MM.1S (cell line): ENCODE measurements at regions not wholly inside any gene's neighbourhood (a gene's known extent, or its start where the extent isn't known, plus 50 kb on each side); places are given as distances from the start of the nearest gene placed in this dataset.

Experiments
- EZH2 ChIP-seq: fragments of 300-600 bp; sonication (generic); optimal IDR thresholded peaks from 2 replicates; pipeline ENCODE3; 2017; ENCODE audit warnings: low read depth, mild to moderate bottlenecking, antibody characterized with exemption, low read length, mixed read lengths
- TF ChIP-seq, protein P1 (sequence below): fragments of 300-600 bp; sonication (generic); IDR thresholded peaks from 2 replicates; pipeline ENCODE4 v1.5.1; 2016; ENCODE audit warnings: antibody characterized with exemption, low read length, mixed read lengths

DNA sequence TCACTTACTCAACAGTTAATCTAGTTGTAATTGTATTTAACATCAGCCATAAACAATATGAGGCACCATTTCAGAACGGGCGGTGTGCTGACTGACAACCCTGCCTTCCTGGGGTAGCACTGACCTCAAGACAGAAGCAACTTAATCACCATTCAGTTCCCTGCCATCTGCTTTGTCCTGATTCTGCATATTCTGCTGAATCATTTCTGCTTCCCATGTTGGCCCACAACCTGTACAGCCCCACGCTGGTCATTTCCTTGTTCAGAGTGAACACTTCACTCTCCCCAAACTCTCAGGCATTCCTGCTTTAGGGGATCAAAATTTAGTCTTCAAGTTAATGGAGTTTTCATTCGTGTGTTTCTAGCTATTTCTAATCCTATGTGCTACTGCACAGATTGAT is 132.3 kb upstream of the ZBED5 start:
- TF ChIP-seq, protein P1, sequence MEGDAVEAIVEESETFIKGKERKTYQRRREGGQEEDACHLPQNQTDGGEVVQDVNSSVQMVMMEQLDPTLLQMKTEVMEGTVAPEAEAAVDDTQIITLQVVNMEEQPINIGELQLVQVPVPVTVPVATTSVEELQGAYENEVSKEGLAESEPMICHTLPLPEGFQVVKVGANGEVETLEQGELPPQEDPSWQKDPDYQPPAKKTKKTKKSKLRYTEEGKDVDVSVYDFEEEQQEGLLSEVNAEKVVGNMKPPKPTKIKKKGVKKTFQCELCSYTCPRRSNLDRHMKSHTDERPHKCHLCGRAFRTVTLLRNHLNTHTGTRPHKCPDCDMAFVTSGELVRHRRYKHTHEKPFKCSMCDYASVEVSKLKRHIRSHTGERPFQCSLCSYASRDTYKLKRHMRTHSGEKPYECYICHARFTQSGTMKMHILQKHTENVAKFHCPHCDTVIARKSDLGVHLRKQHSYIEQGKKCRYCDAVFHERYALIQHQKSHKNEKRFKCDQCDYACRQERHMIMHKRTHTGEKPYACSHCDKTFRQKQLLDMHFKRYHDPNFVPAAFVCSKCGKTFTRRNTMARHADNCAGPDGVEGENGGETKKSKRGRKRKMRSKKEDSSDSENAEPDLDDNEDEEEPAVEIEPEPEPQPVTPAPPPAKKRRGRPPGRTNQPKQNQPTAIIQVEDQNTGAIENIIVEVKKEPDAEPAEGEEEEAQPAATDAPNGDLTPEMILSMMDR: no peak
- TF ChIP-seq EZH2: no peak
